ENCODE measurements at regions not wholly inside any gene's neighbourhood (a gene's known extent, or its start where the extent isn't known, plus 50 kb on each side); places are given as distances from the start of the nearest gene placed in this dataset.

DNA sequence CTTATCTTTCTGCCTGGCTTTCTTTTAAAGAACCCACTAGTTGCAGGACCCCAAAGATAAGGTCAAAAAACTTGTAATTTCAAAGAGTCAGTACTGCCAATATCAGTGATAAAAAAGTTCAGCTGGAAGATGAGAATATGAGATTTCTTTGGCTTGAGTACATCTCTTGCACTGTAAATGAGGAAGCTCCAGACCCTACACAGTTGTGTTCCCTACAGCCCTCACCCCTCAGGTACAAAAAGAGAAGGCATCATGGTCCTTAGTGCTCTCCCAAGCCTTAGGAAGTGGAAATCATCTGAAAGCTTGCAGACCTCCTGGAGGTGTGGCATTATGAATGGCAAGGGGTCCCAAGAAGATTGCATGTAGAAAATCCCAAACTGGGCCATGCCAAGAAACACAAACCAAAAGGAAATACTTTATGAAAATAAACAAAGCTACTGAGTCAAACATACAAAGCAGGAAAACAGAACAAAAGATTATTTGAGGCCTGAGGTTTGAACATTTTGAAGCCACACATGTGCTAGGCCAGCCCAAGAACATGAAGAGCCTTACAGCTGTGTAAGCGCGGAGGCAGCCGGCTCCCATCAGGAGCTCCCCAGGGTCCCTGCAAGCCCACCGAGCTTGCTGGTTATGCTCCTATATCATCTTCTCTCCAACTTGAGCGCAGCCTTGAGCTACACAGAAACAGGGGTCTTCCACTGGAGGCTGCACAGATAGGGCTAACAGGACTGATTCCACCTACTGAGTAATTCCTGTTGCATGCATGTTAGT, 217.0 kb downstream of the OSR1 start:
- Histone ChIP-seq H3K27me3 (no peaks in the 10 kb centered on the region), H3K36me3 (no peaks in the 10 kb centered on the region), H3K4me3 (no peak overlapping the region), H3K4me1 (peaks cover 0 to 7% (median 0%) of the 10 kb centered on the region in 4 donors), H3K27ac (no peak overlapping the region), H3K9me3 (no peaks in the 10 kb centered on the region)
- WGBS, 2 donors, result 65 to 86% methylated on average over 5 of the region's 5 CpGs
- TF ChIP-seq EP300 (IDR thresholded peaks at IDR 0.05) (no peak), CTCF (IDR thresholded peaks at IDR 0.05) (no peak)
- DNase-seq (ENCODE audit: low spot score in 2 of 2), result no peak

DNA sequence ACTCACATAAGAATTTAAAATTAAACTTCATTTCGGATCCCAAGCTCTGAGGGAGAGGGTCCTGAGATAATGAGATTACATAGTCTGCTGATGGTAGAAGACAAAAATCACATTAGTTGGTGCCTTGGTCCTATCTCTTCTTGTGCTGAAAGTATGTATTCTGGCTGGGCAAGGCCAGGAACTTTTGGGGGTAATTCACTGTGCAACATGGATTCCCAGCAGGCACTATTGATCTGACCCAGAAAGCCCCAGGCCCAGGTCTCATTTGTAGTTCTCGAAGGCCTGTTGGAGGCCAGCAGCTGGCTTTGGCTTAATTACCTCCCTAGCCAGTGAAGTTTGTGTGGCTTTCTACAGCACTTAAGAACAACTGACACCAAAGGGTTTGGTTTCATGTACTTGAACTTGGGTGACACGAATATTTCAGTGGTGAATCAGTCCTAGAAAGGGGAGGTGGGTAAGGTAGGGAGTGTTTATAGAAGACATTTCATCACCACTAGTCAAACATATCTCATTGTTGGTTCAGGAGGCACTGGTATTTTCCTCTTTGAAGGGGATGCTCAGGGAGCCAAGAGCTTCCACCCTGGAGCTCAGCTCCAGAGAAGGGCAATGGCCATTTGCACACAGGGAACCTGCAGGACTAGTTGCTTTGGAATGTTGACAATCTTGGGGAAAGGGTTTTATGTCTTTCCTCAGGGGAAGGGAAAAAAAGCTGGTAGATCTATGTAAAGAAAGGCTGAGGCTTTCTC, 217.8 kb downstream of the OSR1 start:
- Histone ChIP-seq H3K36me3 (no peaks in the 10 kb centered on the region), H3K27me3 (no peaks in the 10 kb centered on the region), H3K4me1 (peaks cover 0 to 7% (median 0%) of the 10 kb centered on the region in 4 donors), H3K9me3 (no peaks in the 10 kb centered on the region), H3K27ac (no peak overlapping the region), H3K4me3 (no peak overlapping the region)
- TF ChIP-seq CTCF (IDR thresholded peaks at IDR 0.05), result no peak
- no peak for TF ChIP-seq EP300 (IDR thresholded peaks at IDR 0.05)
- TF ChIP-seq POLR2A (IDR thresholded peaks at IDR 0.05), result no peak
- WGBS, 2 donors, result 91 to 93% methylated on average over 3 of the region's 3 CpGs
- no peak for DNase-seq (ENCODE audit: low spot score in 2 of 2)

DNA sequence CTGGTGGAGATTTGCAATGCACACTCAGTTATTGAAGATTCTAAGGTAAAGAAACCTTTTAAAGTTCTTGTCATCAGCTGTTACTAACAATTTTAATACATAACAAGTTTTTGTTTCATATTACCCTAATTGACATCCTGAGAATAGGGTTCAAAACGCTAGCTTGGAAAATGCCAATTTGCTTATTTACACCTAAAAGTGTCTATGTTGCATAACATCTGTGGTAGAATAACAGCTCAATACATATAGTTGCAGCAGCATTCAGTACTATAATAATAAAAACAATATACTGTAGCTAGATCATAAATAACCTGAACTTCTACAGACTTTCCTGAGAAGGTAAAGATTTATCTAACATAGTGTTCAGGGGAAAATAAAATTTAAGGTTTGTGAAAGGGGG, 219.0 kb downstream of the OSR1 start:
- 93 to 100% methylated on average over 1 of the region's 1 CpG for WGBS, 2 donors
- H3K4me1 ChIP-seq, result peaks cover 0 to 7% (median 0%) of the 10 kb centered on the region in 4 donors
- TF ChIP-seq EP300 (IDR thresholded peaks at IDR 0.05) (no peak), POLR2A (IDR thresholded peaks at IDR 0.05) (no peak), CTCF (IDR thresholded peaks at IDR 0.05) (no peak)

DNA sequence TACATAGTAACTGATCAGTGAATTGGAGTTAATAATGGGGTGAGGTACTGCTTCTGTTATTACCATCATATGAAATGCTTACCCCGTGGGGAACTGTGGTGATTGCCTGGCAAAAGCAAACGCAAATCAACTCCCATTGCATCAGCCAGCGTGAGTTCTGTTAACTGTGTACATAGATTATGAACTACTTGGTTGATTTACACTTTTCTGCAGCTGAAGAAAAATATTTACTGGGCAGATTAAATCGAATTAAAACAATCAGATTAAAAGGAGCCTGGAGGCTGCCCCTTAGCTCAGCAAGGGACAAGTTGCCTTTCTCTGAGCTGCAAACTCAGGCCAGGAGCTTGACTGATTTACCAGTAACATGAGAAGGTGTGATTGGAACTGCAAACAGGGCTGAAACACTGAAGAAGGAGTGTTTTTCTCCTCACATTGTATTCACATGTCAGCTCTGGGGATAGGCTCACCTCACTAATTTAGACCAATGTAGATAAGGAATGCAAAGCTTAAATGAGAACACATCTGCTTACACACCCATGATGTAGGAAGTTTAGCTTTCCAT, 220.1 kb downstream of the OSR1 start:
- H3K9me3 ChIP-seq, result peaks cover 0 to 4% (median 0%) of the 10 kb centered on the region in 4 donors
- TF ChIP-seq POLR2A (IDR thresholded peaks at IDR 0.05), result no peak
- TF ChIP-seq EP300 (IDR thresholded peaks at IDR 0.05), result no peak
- TF ChIP-seq CTCF (IDR thresholded peaks at IDR 0.05), result no peak
- H3K36me3 ChIP-seq, result no peaks in the 10 kb centered on the region
- peaks cover 0 to 7% (median 0%) of the 10 kb centered on the region in 4 donors for H3K4me1 ChIP-seq
- no peaks in the 10 kb centered on the region for H3K27me3 ChIP-seq
- no peak for DNase-seq (ENCODE audit: low spot score in 2 of 2)
- H3K4me3 ChIP-seq, result no peak overlapping the region
- H3K27ac ChIP-seq, result no peak overlapping the region
- WGBS, 2 donors, result 62 to 71% methylated on average over 4 of the region's 4 CpGs

More for the DNA sequence above, 219.0 kb downstream of the OSR1 start:
- peaks cover 0 to 4% (median 0%) of the 10 kb centered on the region in 4 donors for H3K9me3 ChIP-seq
- no peak for DNase-seq (ENCODE audit: low spot score in 2 of 2)
- no peaks in the 10 kb centered on the region for H3K27me3 ChIP-seq
- H3K4me3 ChIP-seq, result no peak overlapping the region
- no peaks in the 10 kb centered on the region for H3K36me3 ChIP-seq
- H3K27ac ChIP-seq, result no peak overlapping the region

DNA sequence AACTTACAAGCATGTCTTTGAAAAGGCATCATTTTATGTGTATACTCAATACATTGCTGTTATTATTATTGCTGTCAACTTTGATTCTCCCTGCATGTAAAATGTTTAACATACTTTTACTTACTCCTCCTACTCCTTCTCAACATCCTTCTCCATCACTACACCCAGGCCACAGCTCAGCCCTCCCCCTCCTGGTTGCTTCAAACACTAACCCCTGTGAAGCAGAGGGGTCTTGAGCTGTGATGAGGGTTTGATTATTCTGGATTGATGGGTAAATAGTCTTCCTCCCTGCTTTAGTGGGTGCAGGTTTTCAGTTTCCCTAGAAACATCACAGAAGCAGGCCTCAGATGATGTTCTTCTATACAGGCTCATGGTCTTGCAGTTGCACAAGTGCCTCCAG, 221.0 kb downstream of the OSR1 start:
- H3K27ac ChIP-seq, result no peak overlapping the region
- no peak for TF ChIP-seq EP300 (IDR thresholded peaks at IDR 0.05)
- no peak for TF ChIP-seq CTCF (IDR thresholded peaks at IDR 0.05)
- TF ChIP-seq POLR2A (IDR thresholded peaks at IDR 0.05), result no peak
- no peaks in the 10 kb centered on the region for H3K36me3 ChIP-seq
- DNase-seq (ENCODE audit: low spot score in 2 of 2), result no peak
- no peaks in the 10 kb centered on the region for H3K27me3 ChIP-seq
- H3K4me1 ChIP-seq, result peaks cover 0 to 7% (median 0%) of the 10 kb centered on the region in 4 donors
- H3K4me3 ChIP-seq, result no peak overlapping the region
- peaks cover 0 to 4% (median 0%) of the 10 kb centered on the region in 4 donors for H3K9me3 ChIP-seq
